Hepatocyte (in vitro differentiated cells): ENCODE measurements at regions not wholly inside any gene's neighbourhood (a gene's known extent, or its start where the extent isn't known, plus 50 kb on each side); places are given as distances from the start of the nearest gene placed in this dataset.
A peak's percentile ranks its signal among the peaks of the same experiment; 100 is the strongest.

Experiments used
- DNase-seq: peaks from one replicate; pipeline ENCODE4 v3.0.0-alpha.2; 2016; ENCODE audit warnings: low spot score
- H2AFZ ChIP-seq: fragments of 200-600 bp; sonication (generic); 2 replicates; pipeline ENCODE4 v1.6.0; 2016; ENCODE audit warnings: antibody characterized with exemption, mild to moderate bottlenecking
- H3K27ac ChIP-seq: fragments of 200-600 bp; sonication (generic); 2 replicates; pipeline ENCODE4 v1.5.1; 2016; ENCODE audit warnings: mild to moderate bottlenecking
- H3K27me3 ChIP-seq: fragments of 200-600 bp; sonication (generic); 2 replicates; pipeline ENCODE4 v1.6.1; 2016
- H3K36me3 ChIP-seq: fragments of 200-600 bp; sonication (generic); replicated peaks from 2 replicates; pipeline ENCODE4 v1.5.1; 2016; ENCODE audit warnings: low read depth; ENCODE audit not compliant: insufficient read depth
- H3K4me1 ChIP-seq: fragments of 200-600 bp; sonication (generic); 2 replicates; pipeline ENCODE4 v1.5.1; 2016; ENCODE audit warnings: mild to moderate bottlenecking, moderate library complexity; ENCODE audit not compliant: insufficient read depth
- H3K4me2 ChIP-seq: fragments of 200-600 bp; sonication (generic); 2 replicates; pipeline ENCODE4 v1.6.0; 2016
- H3K4me3 ChIP-seq: fragments of 200-600 bp; sonication (generic); 2 replicates; pipeline ENCODE4 v1.5.1; 2016; ENCODE audit warnings: mild to moderate bottlenecking
- H3K79me2 ChIP-seq: fragments of 200-600 bp; sonication (generic); 2 replicates; pipeline ENCODE4 v1.6.0; 2017; ENCODE audit warnings: mild to moderate bottlenecking
- H3K9me2 ChIP-seq: fragments of 200-600 bp; sonication (generic); replicated peaks from 2 replicates; pipeline ENCODE4 v1.6.0; 2017; ENCODE audit warnings: mild to moderate bottlenecking; ENCODE audit not compliant: insufficient read depth
- H3K9me3 ChIP-seq: fragments of 200-600 bp; sonication (generic); 2 replicates; pipeline ENCODE4 v1.5.1; 2016; ENCODE audit warnings: low read depth, mild to moderate bottlenecking
- H4K20me1 ChIP-seq: fragments of 200-600 bp; sonication (generic); 2 replicates; pipeline ENCODE4 v1.6.0; 2016; ENCODE audit warnings: mild to moderate bottlenecking; ENCODE audit not compliant: insufficient read depth, poor library complexity, severe bottlenecking
- EZH2 ChIP-seq: fragments of 200-600 bp; sonication (generic); IDR thresholded peaks from 2 replicates; pipeline ENCODE4 v1.6.1; 2016; ENCODE audit warnings: antibody characterized with exemption, mild to moderate bottlenecking, borderline replicate concordance
- EZH2phosphoT487 ChIP-seq: fragments of 200-600 bp; sonication (generic); IDR thresholded peaks from one replicate; pipeline ENCODE4 v1.6.1; 2018; ENCODE audit warnings: antibody characterized with exemption, mild to moderate bottlenecking, low read depth, moderate library complexity; ENCODE audit not compliant: unreplicated experiment, severe bottlenecking
- WGBS: methylation state at CpG from one replicate; pipeline ENCODE4 v1.1.6; 2016; ENCODE audit warnings: low lambda C conversion rate; ENCODE audit errors: missing lambda C conversion rate; 5-methylcytosine and 5-hydroxymethylcytosine counted together
- TF ChIP-seq, protein P1 (sequence below): fragments of 200-600 bp; sonication (generic); IDR thresholded peaks from 2 replicates; pipeline ENCODE4 v1.5.1; 2016; ENCODE audit warnings: antibody characterized with exemption, mild to moderate bottlenecking; ENCODE audit not compliant: poor library complexity

DNA sequence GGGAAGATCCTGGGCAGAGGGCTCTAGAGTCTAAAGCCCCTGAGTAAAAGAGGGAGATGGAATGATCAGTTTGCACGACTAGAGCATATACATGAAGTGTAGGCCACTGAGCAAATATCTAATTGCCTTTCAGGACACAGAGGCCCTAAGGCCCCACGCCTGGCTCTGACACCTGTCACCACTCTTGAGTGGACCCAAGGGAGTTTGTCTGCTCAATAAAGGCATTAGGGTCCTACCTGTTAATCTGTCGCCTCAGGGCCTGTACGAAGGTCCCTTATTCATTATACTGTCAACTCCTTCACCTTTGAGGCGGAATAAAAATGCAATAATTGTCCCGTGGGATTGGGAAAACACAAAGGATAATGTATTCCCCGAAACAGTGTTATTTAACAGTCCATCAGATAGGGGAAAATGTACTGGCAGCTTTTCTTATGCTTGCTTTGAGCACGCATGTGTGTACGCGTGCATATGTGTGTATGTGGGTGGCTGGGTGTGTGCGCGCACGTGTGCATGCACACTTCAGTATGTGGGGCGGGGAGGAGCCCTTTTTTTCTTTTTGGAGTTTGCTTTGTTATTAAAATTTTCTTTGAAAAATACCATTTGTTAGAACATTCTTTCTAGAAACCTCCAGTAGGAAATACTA is 161.8 kb upstream of the SERP2 start:
- Histone ChIP-seq H3K79me2 (no peaks in the 10 kb centered on the region), H3K27ac (no peak overlapping the region), H3K9me3 (no peaks in the 10 kb centered on the region), H3K4me3 (no peak overlapping the region), H4K20me1 (no peaks in the 10 kb centered on the region), H3K36me3 (no peaks in the 10 kb centered on the region), H3K27me3 (no peaks in the 10 kb centered on the region), H2AFZ (no peak overlapping the region), H3K4me1 (peaks cover 4% of the 10 kb centered on the region), H3K4me2 (no peak overlapping the region), H3K9me2 (no peaks in the 10 kb centered on the region)
- no peak for DNase-seq
- TF ChIP-seq, protein P1, sequence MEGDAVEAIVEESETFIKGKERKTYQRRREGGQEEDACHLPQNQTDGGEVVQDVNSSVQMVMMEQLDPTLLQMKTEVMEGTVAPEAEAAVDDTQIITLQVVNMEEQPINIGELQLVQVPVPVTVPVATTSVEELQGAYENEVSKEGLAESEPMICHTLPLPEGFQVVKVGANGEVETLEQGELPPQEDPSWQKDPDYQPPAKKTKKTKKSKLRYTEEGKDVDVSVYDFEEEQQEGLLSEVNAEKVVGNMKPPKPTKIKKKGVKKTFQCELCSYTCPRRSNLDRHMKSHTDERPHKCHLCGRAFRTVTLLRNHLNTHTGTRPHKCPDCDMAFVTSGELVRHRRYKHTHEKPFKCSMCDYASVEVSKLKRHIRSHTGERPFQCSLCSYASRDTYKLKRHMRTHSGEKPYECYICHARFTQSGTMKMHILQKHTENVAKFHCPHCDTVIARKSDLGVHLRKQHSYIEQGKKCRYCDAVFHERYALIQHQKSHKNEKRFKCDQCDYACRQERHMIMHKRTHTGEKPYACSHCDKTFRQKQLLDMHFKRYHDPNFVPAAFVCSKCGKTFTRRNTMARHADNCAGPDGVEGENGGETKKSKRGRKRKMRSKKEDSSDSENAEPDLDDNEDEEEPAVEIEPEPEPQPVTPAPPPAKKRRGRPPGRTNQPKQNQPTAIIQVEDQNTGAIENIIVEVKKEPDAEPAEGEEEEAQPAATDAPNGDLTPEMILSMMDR = no peak
- TF ChIP-seq EZH2 (no peak), EZH2phosphoT487 (no peak)
- 92% methylated on average over 14 of the region's 14 CpGs for WGBS

DNA sequence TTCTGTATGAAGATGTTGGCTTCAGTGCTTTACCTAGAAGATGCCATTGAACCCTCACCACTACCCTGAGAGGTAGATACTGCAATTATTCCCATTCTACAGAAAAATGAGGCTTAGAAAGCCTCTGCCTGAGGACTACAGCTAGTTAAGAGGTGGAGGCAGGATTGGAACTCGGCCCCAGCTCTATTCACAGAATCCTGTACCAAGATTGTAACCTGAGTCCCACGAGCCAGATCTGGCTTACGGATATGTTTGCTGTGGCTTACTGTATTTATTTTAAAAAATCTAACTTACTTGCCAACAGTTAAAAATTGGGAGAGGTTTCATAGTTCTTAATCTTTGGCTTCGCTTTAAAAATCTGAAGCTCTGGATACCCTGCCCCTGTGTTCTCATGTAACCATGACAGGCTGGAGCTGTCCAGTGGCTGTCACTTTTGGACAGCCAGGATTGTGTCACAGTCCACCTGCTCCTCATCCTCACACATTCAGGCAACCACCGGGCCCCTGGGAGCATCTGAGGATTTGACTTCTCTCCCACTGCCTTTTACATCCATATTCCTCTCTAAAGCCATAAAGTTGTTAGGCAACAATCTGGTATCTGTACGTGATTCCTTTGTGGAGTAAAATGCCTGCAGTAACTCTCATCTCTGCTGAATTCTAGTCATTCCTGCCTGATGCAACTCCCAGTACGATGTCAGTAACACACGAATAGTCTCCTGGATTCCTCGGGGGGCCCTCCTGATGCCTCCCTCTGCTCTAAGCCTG is 160.8 kb upstream of the SERP2 start:
- Histone ChIP-seq H3K79me2 (no peaks in the 10 kb centered on the region), H2AFZ (no peak overlapping the region), H3K9me2 (no peaks in the 10 kb centered on the region), H4K20me1 (no peaks in the 10 kb centered on the region), H3K4me1 (peaks cover 5% of the 10 kb centered on the region), H3K4me3 (no peak overlapping the region), H3K27me3 (no peaks in the 10 kb centered on the region), H3K27ac (no peak overlapping the region), H3K36me3 (no peaks in the 10 kb centered on the region), H3K4me2 (no peak overlapping the region), H3K9me3 (no peaks in the 10 kb centered on the region)
- DNase-seq = peak; percentile 46
- TF ChIP-seq EZH2 (no peak), EZH2phosphoT487 (no peak)
- TF ChIP-seq, protein P1 = no peak
- 52% methylated on average over 9 of the region's 9 CpGs for WGBS

DNA sequence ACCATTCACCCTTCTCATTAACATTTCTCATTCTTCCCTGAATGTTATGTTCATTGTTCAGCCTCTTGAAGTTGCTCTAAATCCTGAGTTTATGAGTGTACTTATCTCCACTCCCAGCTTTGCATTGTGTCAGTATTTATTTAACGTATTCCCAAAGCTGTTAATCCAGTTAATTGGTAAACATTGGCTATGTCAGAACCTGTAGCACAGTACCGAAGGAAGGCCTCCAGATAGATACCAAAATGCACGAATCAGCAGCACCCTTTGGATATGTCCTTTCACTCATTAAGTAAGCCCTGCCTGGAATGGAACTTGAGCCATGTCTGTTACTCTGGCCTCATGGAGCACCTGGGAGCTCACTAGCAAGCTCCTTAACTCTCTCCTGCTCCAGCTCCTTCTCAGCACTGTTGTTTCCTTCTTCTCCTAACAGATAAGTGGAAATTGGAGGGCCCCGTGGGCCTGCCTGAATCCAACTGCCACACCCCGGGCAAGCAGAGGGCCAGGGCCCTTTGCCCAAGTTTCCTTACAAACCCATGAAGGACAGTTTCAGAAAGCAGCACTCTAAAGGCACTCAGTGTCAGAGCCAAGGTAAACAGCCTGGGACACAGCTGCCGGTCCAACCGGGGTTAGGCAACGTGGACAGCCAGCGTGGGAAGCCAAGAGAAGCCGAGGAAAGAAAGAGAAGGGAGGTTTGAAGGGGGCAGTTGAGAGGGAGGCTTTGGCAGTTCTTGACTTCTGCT is 155.0 kb upstream of the SERP2 start:
- TF ChIP-seq EZH2 = no peak
- TF ChIP-seq, protein P1 = no peak
- no peak for TF ChIP-seq EZH2phosphoT487
- Histone ChIP-seq H3K9me2 (no peaks in the 10 kb centered on the region), H3K79me2 (no peaks in the 10 kb centered on the region), H3K27me3 (no peaks in the 10 kb centered on the region), H3K36me3 (no peaks in the 10 kb centered on the region), H3K9me3 (no peaks in the 10 kb centered on the region), H4K20me1 (no peaks in the 10 kb centered on the region), H3K4me2 (peak overlapping the region; percentile 29), H3K27ac (peak overlapping the region; percentile 46), H3K4me1 (peaks cover 31% of the 10 kb centered on the region), H3K4me3 (no peak overlapping the region), H2AFZ (no peak overlapping the region)
- DNase-seq = no peak
- 55% methylated on average over 10 of the region's 10 CpGs for WGBS
